OCI-LY7 (cell line): ENCODE measurements at regions not wholly inside any gene's neighbourhood (a gene's known extent, or its start where the extent isn't known, plus 50 kb on each side); places are given as distances from the start of the nearest gene placed in this dataset.

Experiments used
- BruUV-seq: library from RNA; stranded (reverse); fragments of 400-500 nt; replicated peaks from 2 replicates; lab custom pipeline; 2021; lab: Mats Ljungman, UMichigan
- CTCF ChIA-PET: fragments of 300-600 bp; sonication (Branson Sonifier 250); formaldehyde crosslinking; loops from one replicate; lab custom pipeline; 2022; ENCODE audit warnings: antibody characterized with exemption; ENCODE audit not compliant: unreplicated experiment; lab: Charles Lee
- POLR2A ChIA-PET: fragments of 300-600 bp; sonication (Branson Sonifier 250); formaldehyde crosslinking; loops from one replicate; lab custom pipeline; 2022; ENCODE audit warnings: antibody characterized with exemption; lab: Charles Lee
- DNase-seq: peaks from one replicate; pipeline ENCODE4 v3.0.0-alpha.2; 2015; ENCODE audit warnings: low spot score
- H2AFZ ChIP-seq: fragments of 200-600 bp; sonication (generic), shearing (Covaris generic); 2 replicates; pipeline ENCODE4 v1.6.1; 2014; ENCODE audit warnings: mild to moderate bottlenecking, antibody characterized with exemption, low read length, moderate library complexity
- H3K27ac ChIP-seq: fragments of 200-600 bp; sonication (generic); 2 replicates; pipeline ENCODE4 v1.5.1; 2014; ENCODE audit warnings: mixed run types, low read depth, mild to moderate bottlenecking, moderate library complexity, low read length, inconsistent platforms; ENCODE audit not compliant: poor library complexity, severe bottlenecking
- H3K36me3 ChIP-seq: fragments of 200-600 bp; sonication (generic); 2 replicates; pipeline ENCODE4 v1.6.1; 2014; ENCODE audit warnings: mild to moderate bottlenecking, antibody characterized with exemption, low read length, moderate library complexity, mixed read lengths; ENCODE audit not compliant: insufficient read depth
- H3K4me1 ChIP-seq: fragments of 200-600 bp; sonication (generic); 2 replicates; pipeline ENCODE4 v1.5.1; 2014; ENCODE audit warnings: mild to moderate bottlenecking, low read length; ENCODE audit not compliant: insufficient read depth, poor library complexity, severe bottlenecking
- H3K4me2 ChIP-seq: fragments of 200-600 bp; sonication (generic); 2 replicates; pipeline ENCODE4 v1.6.1; 2014; ENCODE audit warnings: mild to moderate bottlenecking, low read length
- H3K4me3 ChIP-seq: fragments of 200-600 bp; sonication (generic); 2 replicates; pipeline ENCODE4 v1.5.1; 2014; ENCODE audit warnings: mild to moderate bottlenecking, low read depth, low read length; ENCODE audit not compliant: poor library complexity, severe bottlenecking
- H3K79me2 ChIP-seq: fragments of 200-600 bp; sonication (generic); 2 replicates; pipeline ENCODE4 v1.6.1; 2016; ENCODE audit warnings: low read depth, mild to moderate bottlenecking, low read length, moderate library complexity, mixed read lengths; ENCODE audit not compliant: insufficient read depth
- H3K9me2 ChIP-seq: fragments of 200-600 bp; sonication (generic); 2 replicates; pipeline ENCODE4 v1.6.1; 2016; ENCODE audit warnings: mild to moderate bottlenecking, low read length, mixed read lengths; ENCODE audit not compliant: insufficient read depth
- H3K9me3 ChIP-seq: fragments of 200-600 bp; sonication (generic); 2 replicates; pipeline ENCODE4 v1.6.1; 2014; ENCODE audit warnings: mild to moderate bottlenecking, mixed run types, low read length, mixed read lengths
- H4K20me1 ChIP-seq: fragments of 200-600 bp; sonication (generic); 2 replicates; pipeline ENCODE4 v1.6.1; 2014; ENCODE audit warnings: mild to moderate bottlenecking, antibody characterized with exemption, low read length, moderate library complexity, mixed read lengths; ENCODE audit not compliant: insufficient read depth
- EZH2phosphoT487 ChIP-seq: fragments of 200-600 bp; sonication (generic); IDR thresholded peaks from 2 replicates; pipeline ENCODE4 v1.6.1; 2018; ENCODE audit warnings: low read depth, borderline replicate concordance, mild to moderate bottlenecking, mixed run types, antibody characterized with exemption, low read length, moderate library complexity, mixed read lengths
- intact Hi-C: fragments of 100-400 bp; cut with micrococcal nuclease; formaldehyde crosslinking; loops from one replicate; pipeline ENCODE4 v1.10.0; 2022; ENCODE audit not compliant: unreplicated experiment
- TF ChIP-seq, protein P1 (sequence below): fragments of 200-600 bp; sonication (generic); conservative IDR thresholded peaks from 2 replicates; pipeline ENCODE4 v1.5.1; 2014; ENCODE audit warnings: mild to moderate bottlenecking, antibody characterized with exemption, low read length, moderate library complexity, mixed read lengths

DNA sequence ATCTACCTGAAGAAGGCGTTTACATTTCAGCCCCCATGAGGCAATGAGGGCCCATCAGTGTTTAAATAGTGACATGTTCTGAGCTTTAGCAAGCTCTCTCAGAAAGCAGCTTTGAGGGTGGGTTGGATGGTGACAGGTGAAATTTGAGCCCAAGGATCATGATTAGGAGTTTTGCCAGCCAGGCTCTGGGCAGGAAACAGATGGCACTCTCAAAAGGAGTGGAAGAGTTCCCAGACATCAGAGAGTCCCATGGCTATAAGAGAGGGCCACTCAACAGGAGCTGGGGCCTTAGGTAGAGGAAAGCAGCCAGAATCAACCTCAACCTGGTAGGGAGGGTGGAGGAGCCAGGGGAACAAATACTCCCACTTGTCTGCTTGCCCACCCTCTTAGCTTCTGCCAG lies 499.8 kb downstream of the MID1IP1 start:
- no peak overlapping the region for H3K27ac ChIP-seq
- H2AFZ ChIP-seq, result no peak overlapping the region
- TF ChIP-seq, protein P1, sequence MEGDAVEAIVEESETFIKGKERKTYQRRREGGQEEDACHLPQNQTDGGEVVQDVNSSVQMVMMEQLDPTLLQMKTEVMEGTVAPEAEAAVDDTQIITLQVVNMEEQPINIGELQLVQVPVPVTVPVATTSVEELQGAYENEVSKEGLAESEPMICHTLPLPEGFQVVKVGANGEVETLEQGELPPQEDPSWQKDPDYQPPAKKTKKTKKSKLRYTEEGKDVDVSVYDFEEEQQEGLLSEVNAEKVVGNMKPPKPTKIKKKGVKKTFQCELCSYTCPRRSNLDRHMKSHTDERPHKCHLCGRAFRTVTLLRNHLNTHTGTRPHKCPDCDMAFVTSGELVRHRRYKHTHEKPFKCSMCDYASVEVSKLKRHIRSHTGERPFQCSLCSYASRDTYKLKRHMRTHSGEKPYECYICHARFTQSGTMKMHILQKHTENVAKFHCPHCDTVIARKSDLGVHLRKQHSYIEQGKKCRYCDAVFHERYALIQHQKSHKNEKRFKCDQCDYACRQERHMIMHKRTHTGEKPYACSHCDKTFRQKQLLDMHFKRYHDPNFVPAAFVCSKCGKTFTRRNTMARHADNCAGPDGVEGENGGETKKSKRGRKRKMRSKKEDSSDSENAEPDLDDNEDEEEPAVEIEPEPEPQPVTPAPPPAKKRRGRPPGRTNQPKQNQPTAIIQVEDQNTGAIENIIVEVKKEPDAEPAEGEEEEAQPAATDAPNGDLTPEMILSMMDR, result no peak
- no peak for TF ChIP-seq EZH2phosphoT487
- ChIA-PET POLR2A (no interaction called here), CTCF (no interaction called here)
- no peak overlapping the region for H3K4me3 ChIP-seq
- no peaks in the 10 kb centered on the region for H3K79me2 ChIP-seq
- H4K20me1 ChIP-seq, result no peaks in the 10 kb centered on the region
- no peak for DNase-seq
- BruUV-seq, result no TSS peak
- no peaks in the 10 kb centered on the region for H3K36me3 ChIP-seq
- intact Hi-C loops, result no loop called here
- H3K4me1 ChIP-seq, result peaks cover 3% of the 10 kb centered on the region
- no peaks in the 10 kb centered on the region for H3K9me2 ChIP-seq
- no peak overlapping the region for H3K4me2 ChIP-seq
- H3K9me3 ChIP-seq, result no peaks in the 10 kb centered on the region

DNA sequence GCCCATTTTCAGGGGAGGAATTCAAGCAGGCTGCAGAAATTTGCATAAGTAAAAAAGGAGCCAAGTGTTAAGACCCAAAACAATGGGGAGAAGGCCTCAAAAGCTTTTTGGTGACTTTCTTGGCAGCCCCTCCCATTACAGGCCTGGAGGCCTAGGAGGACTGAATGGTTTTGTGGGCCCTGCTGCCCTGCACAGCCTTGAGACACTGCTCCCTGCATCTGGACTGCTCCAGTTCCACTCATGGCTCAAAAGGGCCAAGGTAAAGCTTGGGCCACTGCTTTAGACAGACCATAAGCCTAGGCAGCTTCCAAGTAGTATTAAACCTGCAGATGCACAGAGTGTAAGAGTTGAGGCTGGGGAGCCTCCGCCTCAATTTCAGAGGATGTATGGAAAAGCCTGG lies 501.6 kb downstream of the MID1IP1 start:
- no peak for DNase-seq
- ChIA-PET POLR2A (no interaction called here), CTCF (no interaction called here)
- no peaks in the 10 kb centered on the region for H3K4me1 ChIP-seq
- intact Hi-C loops, result no loop called here
- no peaks in the 10 kb centered on the region for H4K20me1 ChIP-seq
- no peaks in the 10 kb centered on the region for H3K36me3 ChIP-seq
- H2AFZ ChIP-seq, result no peak overlapping the region
- no peak overlapping the region for H3K4me3 ChIP-seq
- H3K27ac ChIP-seq, result no peak overlapping the region
- no peak overlapping the region for H3K4me2 ChIP-seq
- H3K9me2 ChIP-seq, result no peaks in the 10 kb centered on the region
- no peaks in the 10 kb centered on the region for H3K9me3 ChIP-seq
- H3K79me2 ChIP-seq, result no peaks in the 10 kb centered on the region
- no peak for TF ChIP-seq EZH2phosphoT487
- TF ChIP-seq, protein P1, result no peak
- BruUV-seq, result no TSS peak

DNA sequence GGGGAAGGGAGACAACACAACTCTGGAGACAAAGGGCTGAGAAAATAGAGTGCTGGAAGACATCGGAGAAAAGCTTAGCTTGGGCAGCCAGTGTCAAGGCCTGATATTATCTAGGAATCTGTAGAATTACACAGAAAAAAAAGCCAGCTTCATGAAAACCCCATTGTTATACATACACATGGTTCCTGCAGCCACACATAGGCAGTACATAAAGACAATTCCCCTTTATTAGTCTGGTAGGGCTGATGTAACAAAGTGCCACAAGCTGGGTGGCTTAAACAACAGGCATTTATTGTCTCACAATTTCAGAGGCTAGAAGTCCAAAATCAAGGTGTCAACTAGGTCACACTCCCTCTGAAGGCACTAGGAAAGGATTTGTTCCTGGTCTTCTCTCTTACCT lies 503.5 kb downstream of the MID1IP1 start:
- H3K79me2 ChIP-seq, result no peaks in the 10 kb centered on the region
- no peak overlapping the region for H3K27ac ChIP-seq
- no peak overlapping the region for H3K4me2 ChIP-seq
- no peak overlapping the region for H2AFZ ChIP-seq
- H4K20me1 ChIP-seq, result no peaks in the 10 kb centered on the region
- intact Hi-C loops, result no loop called here
- no peaks in the 10 kb centered on the region for H3K9me2 ChIP-seq
- H3K4me1 ChIP-seq, result no peaks in the 10 kb centered on the region
- TF ChIP-seq EZH2phosphoT487, result no peak
- TF ChIP-seq, protein P1, result no peak
- H3K9me3 ChIP-seq, result no peaks in the 10 kb centered on the region
- no TSS peak for BruUV-seq
- H3K36me3 ChIP-seq, result no peaks in the 10 kb centered on the region
- CTCF ChIA-PET, result no interaction called here
- POLR2A ChIA-PET, result no interaction called here
- DNase-seq, result no peak
- no peak overlapping the region for H3K4me3 ChIP-seq
